GM18858 (cell line): ENCODE measurements at regions not wholly inside any gene's neighbourhood (a gene's known extent, or its start where the extent isn't known, plus 50 kb on each side); places are given as distances from the start of the nearest gene placed in this dataset.

Source experiments
- ATAC-seq: cut with Tn5 transposase; IDR thresholded peaks from one replicate; pipeline ENCODE4 v1.9.1; 2021; ENCODE audit not compliant: unreplicated experiment

GRCh38 chr17:72361892-72362291, 241.1 kb downstream of the SOX9 start:
- no peak for ATAC-seq

DNA sequence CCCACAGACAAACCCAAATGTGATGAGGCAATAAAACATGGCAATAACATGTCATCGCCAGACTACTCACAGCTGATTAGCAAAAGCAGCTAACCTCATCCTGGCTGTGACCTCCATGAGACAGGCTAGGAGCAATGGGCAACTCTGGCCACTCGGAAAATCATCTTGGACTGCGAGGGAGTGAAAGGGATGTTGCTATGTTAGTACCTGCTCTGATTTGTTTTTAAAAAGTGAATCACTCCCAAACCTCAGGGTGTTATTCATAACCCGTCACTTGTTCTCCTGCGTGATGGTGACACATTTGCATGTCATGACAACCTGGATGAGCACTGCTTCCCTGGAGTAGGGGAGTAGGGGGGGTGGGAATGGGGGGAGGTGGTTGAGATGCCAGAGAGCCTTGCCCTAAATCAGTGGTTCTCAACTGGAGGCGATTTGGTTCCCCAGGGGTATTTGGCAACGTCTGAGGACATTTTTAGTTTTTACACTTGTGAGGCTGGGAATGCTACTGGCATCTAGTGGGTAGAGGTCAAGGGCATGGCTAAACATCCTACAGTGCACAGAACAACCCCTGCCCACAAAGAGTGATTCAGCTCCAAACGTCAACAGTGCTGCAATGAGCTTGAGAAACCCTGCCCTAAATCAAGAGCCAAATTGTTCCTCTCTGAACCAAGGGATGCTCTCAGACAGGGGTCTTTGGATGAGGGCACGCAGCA, 241.7 kb downstream of the SOX9 start:
- no peak for ATAC-seq

GRCh38 chr17:72363089-72363610, 242.3 kb downstream of the SOX9 start:
- ATAC-seq: no peak

GRCh38 chr17:72365857-72366414, 245.1 kb downstream of the SOX9 start:
- no peak for ATAC-seq

DNA sequence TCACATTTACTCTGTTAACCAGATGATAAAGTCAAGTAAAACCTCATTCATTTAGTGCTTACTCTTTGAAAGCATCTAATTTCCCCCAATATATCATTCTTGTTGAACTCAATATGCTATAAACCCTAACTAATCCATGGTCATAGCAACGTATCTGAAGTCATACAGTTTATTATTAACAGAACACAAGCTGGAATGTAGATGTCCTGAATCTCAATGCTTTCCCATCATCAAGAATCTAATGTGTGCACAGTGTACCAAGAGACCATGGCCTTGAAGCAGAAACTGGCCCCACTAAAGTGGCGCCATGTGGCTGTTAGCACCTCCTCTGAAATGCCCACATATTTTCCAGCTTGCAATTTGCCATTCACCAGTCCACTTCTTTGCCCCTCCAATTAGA, 245.8 kb downstream of the SOX9 start:
- ATAC-seq: no peak

DNA sequence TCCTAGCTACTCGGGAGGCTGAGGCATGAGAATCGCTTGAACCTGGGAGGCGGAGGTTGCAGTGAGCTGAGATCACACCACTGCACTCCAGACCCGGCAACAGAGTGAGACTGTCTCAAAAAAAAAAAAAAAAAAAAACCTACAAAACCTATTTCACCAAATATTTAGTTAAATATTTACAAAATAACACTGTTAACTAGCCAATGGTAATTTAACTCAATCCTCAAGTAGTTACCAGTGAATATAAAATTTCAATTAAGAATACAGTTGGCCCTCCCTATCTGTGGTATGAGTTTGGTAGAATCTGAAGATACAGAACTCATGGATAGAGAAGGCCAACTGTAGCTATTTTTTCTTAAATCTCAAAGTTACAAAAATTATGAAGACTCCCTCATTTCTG, 247.4 kb downstream of the SOX9 start:
- no peak for ATAC-seq

DNA sequence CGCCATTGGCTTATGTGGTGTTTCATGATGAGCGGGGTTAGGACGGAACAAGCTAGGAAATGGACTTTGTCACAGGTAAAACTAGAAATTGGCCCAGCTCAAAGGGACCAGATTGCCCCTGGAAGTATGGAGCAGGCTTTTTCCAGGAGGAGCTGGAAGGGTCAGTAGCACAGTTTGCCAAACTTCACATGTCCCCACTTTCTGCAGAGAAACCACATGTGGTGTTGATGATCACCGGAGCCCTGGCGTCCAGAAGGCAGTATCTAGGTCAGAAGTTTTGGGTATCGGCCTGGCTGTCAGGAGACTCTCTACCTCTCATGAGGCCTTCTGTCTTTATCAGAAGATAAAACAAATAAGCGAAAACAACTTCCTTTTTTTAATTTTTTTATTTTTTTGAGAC, 248.5 kb downstream of the SOX9 start:
- ATAC-seq: no peak

- no peak for ATAC-seq
These were observed 250.0 kb downstream of the SOX9 start for GRCh38 chr17:72370819-72371218.

- ATAC-seq: no peak
These were observed 251.4 kb downstream of the SOX9 start for GRCh38 chr17:72372185-72372584.

GRCh38 chr17:72373910-72374741, 253.3 kb downstream of the SOX9 start:
- ATAC-seq: no peak

DNA sequence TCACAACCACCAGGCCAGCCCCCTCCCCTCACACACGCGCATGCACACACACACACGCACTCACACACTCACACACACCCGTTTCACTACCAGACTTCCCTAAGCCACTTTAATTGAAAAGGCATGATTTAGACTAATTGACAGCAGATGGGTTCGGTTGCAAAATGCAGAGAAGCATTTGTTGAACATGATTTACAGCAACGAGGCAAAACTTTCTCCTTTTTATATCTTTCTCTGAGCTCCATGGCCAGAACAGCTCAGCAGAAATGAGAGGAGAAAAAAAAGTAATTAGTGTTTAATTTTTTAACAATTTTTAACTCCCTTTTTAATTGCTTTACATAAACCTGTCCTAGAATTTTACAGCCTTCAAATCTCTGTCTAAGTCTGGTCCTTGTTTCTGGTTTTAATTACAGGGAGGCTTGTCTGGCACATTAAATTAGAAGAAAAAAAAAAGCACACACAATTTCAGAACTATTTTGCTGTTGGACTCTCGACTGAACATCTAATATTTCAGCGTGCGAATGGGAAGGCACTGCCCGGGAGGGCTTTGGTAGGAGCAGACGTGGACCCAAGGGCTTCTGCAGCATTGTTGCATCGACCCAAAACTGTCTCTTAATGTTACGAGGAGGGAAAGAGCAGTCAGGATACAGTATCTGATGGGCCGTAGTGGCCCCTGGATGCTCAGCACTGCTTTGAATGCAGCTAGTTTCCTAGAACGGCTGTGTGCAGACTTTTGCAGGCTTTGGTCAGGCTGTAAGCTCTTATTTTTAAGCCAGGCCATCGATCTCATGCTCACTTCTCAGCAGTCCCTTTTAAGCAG, 255.9 kb downstream of the SOX9 start:
- no peak for ATAC-seq

- ATAC-seq: no peak
These were observed 257.9 kb downstream of the SOX9 start for GRCh38 chr17:72378414-72379390.

DNA sequence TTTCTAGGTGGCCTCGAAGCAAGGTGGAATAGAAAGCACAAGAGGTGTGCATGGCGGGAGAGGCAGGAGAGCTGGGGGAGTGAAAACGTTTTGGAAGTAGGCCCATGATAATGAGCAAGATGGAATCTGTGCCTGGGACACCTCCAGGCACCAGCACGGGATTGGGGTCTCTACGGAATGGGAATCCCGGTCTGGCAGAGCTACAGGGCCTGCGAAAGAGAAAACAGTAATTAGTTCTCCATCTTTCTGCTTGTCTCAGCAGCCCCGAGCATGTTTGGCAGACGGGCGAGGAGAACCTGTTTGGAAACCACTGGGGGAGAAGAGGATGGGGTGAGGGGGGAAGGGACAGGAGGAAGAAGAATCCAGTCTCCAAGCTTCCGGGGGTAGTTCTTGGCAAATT, 258.7 kb downstream of the SOX9 start:
- no peak for ATAC-seq

DNA sequence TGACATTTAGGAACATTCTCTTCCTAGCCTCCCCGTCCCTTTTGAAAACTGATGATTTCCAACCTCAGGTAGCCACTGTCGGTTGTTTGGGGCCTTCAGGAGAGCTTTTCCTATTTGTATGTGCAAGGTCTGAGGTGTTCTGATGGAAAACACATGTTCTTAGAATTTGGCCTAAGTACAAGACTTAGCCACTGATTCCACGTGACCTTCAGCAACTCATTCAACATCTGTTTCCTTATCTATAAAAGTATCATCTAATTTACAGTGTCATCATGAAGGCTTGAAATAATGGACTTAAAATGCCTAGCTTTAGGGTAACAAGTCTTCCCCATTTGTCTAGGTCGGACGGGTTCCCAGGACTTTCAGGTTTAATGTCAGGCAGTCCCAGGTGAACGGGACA, 259.3 kb downstream of the SOX9 start:
- no peak for ATAC-seq

- ATAC-seq: no peak
These were observed 259.9 kb downstream of the SOX9 start for GRCh38 chr17:72380737-72381136.

DNA sequence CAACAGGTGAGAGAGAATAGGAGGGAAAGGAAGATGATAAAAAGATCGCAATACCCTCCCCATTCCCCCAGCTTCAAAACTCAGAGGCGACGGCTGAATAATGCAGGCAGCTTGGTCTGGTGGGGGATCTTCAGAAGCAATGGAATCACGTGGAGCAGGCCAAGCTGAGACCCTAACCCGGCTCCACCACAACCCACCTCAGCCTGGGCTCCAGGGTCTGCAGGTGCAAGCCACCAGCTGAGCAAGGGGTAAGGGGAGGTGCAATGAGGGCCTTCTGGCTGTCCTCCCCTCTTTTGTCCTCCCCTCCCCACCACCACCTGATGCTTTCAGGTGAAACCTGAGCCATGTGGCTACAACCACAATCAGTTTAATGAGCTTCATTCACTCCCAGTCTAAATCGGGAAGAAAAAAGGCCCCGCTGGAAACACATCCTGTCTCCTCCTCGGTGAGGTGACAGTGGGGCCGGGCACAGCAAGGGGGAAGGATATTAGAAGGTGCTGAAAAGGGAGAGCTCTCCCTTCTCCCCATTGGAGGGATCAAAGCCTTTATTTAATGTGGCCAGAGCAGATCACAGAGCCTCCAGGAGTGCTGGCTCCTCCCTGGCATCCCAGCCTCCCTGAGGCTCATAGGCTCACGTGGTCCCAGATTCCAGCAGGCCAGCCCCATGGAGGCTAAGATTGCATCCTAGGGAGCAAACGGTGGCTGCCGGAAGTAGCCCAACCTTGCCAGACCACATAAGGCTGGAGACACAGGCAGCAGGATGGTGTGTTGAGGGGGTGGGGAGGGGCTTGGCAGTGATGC, 261.0 kb downstream of the SOX9 start:
- no peak for ATAC-seq

DNA sequence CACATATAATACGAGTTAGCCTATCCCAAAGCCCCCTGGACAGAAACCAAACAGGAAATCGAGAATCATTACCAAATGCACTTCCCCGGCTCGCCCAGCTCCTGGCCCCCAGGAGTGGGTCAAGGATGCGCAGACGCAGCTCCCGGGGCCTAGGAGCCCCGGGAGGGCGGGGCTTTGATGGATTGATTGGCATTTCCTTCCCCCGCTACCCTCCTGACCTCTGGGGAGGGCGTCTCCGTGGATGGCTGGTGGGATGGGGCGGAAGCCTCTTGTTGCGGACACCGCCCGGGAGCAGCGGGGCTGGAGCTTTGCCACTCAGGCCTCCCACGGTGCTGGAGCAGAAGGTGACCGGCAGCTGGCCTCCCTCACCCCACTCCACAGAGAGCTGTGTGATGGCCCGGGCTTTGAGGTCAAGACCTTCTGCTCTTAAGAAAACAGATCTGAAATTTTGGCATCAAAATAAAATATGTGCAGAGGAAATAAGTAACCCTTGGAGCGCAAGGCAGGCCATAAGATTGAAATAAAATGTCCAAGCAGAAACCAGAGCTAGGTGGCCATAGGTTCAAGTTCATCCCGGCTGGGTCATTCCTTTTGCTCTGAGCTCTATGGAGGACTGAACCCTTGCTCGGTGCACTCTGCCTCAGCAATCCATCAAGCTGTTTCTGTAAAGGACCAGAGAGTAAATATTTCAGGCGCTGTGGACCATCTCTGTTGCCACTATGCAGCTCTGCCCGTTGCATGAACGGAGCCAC, 262.3 kb downstream of the SOX9 start:
- no peak for ATAC-seq

DNA sequence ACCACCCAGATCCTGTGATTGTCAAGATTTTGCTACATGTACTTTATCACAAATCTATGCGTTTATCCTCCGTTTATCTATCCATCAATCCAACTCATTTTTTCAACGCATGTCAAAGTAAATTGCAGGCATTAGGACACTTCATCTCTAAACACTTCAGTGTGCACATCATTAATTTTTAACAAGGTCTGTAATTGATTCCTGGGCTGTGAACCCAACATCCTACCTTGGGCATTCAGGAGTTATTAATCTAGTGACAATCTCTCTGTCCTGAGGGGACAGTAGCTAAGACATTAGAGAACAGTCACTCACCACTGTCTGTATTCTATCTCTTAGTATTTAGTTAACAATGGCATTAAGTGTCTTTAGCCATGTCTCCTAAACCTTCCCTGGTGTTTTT, 264.7 kb downstream of the SOX9 start:
- ATAC-seq: no peak
